HG03045 (cell line): ENCODE measurements at regions not wholly inside any gene's neighbourhood (a gene's known extent, or its start where the extent isn't known, plus 50 kb on each side); places are given as distances from the start of the nearest gene placed in this dataset.

Experiments used
- ATAC-seq: cut with Tn5 transposase; IDR thresholded peaks from one replicate; pipeline ENCODE4 v1.9.1; 2021; ENCODE audit warnings: mild to moderate bottlenecking, moderate library complexity; ENCODE audit not compliant: unreplicated experiment

DNA sequence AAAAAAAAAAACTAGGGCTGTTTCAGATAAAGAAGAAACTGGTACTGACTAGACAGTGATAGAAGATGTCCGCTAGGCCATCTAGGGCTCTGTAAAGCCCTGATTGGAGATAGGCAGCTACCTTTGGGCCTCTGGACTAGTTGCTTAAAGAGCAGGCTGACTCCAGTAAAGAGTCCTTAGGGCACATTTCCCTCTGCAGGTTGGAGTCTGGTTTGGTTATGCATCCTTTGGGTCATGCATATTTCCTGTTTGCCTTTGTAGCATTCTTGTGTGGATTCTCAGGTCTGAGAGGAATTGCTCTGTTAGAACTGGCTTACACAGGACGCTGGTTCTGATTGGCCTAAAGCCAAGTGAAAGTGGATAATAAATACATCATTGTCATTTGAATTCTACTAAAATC, 165.5 kb upstream of the LRRN1 start:
- ATAC-seq, result no peak

- no peak for ATAC-seq
Observed at GRCh38 chr3:3632449-3632848, 166.8 kb upstream of the LRRN1 start.

DNA sequence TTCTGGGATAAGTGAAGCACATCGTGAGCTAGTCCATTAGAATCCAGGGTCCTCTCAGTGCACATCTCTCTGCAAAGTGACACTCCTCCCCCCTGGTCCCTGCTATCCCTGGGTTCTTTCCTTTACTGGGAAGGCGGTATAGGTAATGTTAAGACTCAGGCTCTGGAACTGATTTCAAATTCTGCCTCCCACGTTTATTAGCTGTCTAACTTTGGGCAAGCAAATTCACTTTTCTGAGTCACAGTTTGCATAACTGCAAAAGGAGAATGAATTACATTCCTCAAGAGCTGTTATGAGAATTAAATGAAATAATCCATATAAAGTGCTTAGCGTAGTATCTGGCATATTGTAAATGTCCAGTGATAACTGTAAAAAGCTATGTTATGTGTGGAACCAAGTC, 168.1 kb upstream of the LRRN1 start:
- ATAC-seq, result no peak

DNA sequence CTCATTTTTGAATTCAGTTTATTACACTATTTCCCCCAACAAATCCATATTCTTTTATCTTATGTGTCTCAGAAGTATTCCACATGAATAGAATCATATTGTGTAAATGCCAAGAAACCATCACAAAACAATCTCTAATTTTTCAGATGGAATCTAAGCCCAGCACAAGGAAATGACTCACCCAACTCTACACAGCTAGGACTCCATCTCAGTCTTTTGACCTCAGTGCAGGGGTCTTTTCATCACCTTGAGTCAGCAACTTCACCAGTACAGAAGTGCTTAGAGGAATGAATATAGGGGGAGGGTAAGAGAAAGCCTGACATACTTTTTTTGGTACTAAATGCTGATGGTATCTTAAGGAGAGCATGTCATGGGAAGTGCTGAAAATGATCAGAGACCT, 169.3 kb upstream of the LRRN1 start:
- ATAC-seq, result no peak

DNA sequence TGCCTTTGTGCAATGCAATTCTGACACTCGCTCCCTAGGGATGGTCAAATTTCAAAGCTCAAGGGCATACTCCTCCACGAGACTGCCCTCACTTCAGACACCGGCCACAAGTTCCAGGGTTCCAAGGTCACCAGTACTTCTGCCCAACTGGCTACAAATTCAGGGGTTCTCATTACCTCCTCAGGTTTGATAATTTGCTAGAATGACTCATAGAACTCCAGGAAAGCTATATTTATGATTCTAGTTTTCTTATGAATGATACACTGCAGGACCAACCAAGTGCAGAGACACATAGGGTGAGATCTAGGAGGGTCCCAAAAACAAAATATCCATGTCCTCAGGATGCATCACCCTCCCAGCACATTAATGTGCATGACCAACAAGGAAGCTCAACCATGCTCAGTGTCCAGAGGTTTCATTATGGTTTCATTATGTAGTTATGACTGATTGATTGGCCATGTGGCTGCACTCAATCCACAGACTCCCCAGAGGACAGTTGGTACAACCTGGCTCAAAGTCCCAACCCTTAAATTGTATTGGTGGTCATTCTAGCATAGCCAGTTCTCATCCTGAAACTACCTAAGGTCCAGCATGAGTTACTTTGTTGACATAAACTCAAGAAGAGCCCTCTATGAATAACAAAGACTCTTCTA, 170.4 kb upstream of the LRRN1 start:
- ATAC-seq, result peak; percentile 59

- no peak for ATAC-seq
Observed at GRCh38 chr3:3627114-3627513, 172.1 kb upstream of the LRRN1 start.

DNA sequence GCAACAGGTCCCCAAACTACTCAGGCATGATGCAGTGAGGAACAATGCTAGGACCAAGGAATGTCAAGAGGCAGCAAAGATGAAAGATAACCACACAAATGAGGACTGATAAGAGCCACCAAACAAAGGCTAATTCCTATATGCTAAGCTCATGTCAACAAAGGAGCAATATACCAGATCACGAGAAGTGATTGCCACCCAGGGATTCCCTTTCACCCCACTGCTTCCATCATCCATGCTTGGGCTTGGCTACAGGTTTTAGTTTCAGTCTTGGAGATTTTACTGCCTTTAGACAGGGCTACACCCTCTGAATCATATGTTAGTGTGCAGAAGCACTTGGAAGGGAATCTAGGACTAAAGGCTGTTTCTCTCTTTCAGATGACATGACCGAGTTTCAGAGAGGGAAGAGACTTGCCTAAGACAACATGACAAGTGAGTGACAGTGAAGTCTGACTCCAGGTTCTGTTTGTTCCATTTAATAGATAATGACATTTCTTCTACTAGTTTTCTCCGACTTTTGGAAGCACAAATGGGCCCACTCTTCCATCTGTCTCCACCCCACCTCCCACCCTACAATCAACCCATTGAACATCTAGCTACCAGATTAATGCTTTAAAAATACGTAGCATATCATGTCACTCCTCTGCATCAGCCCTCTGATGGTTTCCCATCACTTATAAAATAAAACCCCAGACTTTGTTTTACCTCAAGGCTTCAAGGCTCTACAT, 173.5 kb upstream of the LRRN1 start:
- no peak for ATAC-seq

DNA sequence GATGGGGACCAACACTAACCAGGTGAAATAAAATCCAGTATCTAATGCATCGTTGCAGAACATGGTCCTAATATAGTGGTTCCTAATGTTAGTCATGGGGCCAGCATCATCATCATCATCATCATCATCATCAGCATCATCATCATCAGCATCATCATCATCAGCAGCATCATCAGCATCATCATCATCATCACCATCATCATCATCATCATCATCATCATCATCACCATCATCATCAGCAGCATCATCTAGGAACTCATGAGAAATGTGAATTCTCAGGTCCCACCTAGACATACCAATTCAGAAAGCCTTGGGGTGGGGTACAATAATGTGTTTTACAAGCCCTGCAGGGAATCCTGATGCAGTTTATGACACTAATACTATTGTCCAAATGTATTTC, 179.4 kb upstream of the LRRN1 start:
- ATAC-seq, result no peak

DNA sequence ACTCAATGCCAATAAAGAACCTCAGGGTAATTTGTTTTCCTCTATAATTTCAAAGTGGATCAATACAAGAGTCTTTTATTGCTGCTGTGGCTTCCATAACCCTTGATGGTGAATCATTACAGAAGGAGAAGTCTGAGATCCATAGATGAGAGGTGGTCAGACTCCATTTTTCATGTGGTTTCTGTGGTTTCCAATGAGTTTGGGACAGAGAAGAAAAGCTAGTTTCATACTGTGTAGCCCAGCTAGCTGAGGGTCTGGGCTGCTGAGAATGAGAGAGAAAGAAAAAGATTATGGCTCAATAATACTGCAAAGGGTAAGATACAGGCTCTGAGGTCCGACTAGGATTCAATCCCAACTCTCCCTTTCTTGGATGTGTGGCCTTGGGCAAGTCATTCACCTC, 180.6 kb upstream of the LRRN1 start:
- ATAC-seq, result no peak

DNA sequence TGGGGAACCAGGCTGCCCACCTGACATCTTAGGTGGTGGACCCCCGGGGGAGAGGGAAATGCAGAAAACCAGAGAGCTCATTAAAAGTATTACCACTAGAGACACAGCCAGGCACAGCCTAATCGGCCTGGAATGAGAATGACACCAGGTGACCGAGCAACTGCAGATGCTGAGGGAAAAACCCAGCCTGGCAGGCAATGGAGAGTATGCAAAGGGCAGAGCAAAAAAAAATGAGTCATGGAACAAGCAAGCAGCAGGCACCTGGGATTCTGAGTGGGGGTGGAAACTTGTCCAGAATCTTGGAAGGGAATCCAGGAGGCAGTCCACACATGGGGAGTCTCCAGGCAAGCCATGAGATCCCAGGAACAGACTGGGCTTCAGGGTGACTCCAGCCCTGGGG, 183.7 kb upstream of the LRRN1 start:
- no peak for ATAC-seq

DNA sequence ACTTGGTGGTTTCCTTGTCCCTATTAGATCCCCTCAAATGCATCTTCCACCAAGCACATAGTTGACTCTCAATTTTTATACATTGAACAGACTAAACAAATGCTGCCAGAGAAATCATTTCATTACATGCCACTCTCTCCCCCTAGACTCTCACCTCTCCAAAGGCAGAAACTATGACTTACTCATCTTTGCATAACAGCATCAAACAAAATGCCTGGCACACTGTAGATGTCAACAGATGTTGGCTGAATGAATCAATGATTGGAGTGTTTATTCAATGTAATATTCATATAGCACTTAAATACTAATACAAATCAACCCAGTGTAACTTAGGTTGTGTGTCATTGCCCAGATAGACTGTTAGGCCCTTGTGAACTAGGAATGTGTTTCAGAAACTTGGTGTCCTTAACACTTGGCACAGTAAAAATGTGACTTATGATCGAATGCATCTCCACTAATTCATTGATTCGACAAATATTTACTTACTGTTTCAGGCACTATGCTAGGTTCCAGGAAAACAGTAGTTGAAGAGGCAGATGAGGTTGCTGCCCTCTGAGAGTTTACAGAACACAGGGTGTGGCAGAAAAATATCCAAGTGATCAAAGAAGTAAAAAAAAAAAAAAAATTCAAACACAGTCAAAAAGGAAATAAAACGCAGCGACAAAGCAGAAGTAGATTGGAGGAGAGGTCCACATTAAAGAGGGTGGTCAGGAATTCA, 188.5 kb upstream of the LRRN1 start:
- no peak for ATAC-seq

DNA sequence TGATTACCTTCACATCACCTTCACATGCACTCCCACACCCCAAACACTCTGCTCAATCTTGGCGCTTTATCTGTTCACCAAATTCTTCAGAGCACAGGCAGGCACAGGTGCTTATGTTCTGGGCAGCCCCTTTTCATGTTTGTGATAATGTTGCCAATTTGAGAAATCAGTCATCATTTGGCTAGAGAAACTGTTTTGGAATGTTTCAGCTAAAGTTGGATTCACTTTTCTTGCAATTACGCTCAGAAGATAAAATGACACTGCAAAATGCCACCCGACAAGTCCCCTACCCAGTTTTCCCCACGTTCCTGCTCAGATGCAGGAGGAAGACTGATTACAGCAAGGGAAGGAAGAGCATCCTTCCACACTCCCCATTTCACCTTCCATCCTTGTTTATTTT, 192.9 kb upstream of the LRRN1 start:
- ATAC-seq, result no peak

DNA sequence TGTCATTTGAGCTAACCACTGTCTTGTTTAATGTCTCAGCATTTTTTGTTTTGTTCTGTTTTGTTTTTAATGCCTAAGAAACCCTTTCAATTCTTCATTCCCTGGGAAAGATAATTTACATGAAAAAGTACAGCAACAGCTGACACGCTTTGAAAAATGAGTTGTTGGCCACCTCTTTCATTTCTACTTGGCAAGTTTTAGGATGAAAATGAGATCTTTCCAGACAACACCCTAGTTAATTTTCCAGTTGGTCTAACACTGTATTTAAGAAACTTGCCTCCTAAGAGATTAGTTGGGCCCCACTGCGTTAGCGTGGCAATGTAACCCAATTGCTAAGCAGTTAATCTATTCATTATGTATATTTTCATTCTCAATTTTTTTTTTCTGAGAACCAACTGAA, 194.0 kb upstream of the LRRN1 start:
- ATAC-seq, result no peak

DNA sequence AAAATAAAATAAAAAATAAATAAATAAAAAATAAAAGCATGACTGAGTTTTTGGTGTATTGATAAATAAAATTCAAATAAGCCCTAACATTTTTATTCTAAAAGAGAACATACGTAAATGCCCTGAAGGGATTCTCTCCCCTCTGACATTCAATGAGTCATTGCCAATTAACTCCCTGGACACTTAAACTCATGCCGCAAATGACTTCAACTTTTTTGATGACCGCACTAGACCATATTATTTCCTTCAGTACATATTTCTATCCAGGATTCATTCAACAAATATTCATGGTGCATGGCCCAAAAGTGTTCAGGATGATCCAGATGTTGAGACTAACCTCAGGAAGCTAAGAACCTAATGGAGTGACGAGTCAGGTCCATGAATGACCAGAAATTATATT, 195.9 kb upstream of the LRRN1 start:
- no peak for ATAC-seq

- ATAC-seq, result no peak
Observed at GRCh38 chr3:3600665-3601340, 198.4 kb upstream of the LRRN1 start.

- ATAC-seq, result no peak
Observed at GRCh38 chr3:3599016-3599415, 200.2 kb upstream of the LRRN1 start.

- ATAC-seq, result no peak
Observed at GRCh38 chr3:3594986-3595385, 204.2 kb upstream of the LRRN1 start.

DNA sequence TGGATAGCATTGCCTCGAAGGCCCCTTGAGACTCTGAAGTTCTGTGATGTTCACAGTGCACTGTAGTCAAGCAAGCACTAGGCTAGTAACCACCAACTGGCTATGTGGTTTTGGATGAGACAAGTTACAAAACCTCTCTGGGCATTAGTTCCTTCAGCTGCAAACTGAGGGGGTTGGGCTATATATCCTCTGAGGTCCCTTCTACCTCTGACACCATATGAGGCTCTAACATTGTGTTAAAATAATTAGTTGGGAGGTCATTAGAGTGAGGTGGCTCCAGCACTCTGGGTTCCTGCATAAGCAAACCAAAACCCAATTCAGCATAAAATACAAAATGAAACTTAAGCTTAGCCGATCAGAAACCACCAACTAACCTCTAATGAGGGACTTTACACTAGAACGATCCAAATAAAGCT, 209.5 kb upstream of the LRRN1 start:
- no peak for ATAC-seq

- no peak for ATAC-seq
Observed at GRCh38 chr3:3587647-3587972, 211.6 kb upstream of the LRRN1 start.

GRCh38 chr3:3586843-3587646, 212.2 kb upstream of the LRRN1 start:
- no peak for ATAC-seq

- ATAC-seq, result no peak
Observed at GRCh38 chr3:3586336-3586735, 212.9 kb upstream of the LRRN1 start.
